ENCODE measurements at regions not wholly inside any gene's neighbourhood (a gene's known extent, or its start where the extent isn't known, plus 50 kb on each side); places are given as distances from the start of the nearest gene placed in this dataset.

- DNase-seq, result no peak
Observed at GRCh38 chr13:103250071-103250470, 183.9 kb upstream of the SLC10A2 start.

DNA sequence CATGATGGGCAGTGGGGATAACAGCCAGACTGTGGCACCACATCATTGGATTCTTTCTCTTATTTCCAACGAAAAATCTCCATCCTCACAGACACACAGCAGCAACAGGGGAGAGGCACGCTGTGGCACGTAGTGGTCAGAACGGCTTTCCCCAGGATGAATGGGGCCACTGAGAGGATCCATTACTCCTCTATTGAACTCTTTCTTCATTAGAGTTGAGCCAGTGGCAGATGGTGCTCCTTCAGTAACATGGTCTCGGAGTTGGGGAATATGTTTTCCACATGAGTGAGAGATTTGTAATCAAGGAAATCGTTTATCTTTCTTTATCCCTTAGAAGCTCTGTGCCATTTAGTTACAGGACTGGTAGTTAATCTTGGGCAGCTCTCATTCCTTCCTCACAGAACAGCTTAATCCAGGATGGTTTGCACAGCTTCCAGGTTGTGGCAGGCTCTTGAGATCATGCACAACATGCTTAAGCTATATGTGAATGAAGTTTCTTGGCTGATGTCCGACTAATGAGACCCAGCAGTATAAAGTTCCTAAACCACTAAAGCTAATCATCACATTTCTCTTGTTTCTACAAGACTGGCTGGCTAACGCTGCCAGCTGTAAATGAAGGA lies 180.5 kb upstream of the SLC10A2 start:
- DNase-seq, result no peak

DNA sequence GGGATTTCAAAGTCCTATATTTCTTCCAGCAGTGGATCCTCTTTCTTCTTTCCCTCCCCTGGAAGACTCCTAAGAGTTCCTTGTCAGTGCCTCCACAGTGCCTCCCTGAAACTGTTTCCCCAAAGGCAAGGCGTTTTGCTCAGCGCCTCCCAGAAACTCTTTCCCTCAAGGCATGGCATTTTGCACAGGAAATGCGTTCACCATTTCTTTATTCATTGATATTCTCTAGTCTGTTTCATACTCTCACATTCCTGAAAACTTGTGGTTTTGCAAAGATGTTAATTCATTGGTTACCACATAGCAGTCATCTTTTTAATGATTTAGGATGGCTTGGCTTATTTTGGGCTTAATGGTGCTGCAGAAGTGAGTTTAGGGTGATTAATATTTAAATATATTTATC lies 177.3 kb upstream of the SLC10A2 start:
- no peak for DNase-seq

GRCh38 chr13:103238441-103238840 lies 172.2 kb upstream of the SLC10A2 start:
- no peak for DNase-seq

GRCh38 chr13:103236213-103236612 lies 170.0 kb upstream of the SLC10A2 start:
- DNase-seq, result no peak

DNA sequence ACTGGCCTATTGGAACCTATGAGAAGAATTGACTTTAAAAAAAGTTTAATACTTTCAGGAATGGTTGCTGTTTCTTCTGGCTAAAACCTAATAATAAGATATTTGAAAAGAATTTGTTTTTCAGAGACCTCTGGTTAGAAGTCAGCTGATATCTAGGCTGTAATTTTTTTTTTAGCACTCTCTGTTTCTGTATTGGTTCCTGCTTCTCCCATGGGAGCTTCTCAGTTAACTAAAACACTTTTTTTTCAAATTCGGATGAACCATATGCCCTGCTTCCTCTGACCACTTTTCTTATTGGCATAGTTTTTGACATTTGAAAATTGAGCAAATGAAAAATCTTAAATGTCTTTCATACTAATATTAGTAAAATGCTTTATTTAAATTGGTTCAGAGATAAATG lies 163.5 kb upstream of the SLC10A2 start:
- no peak for DNase-seq

DNA sequence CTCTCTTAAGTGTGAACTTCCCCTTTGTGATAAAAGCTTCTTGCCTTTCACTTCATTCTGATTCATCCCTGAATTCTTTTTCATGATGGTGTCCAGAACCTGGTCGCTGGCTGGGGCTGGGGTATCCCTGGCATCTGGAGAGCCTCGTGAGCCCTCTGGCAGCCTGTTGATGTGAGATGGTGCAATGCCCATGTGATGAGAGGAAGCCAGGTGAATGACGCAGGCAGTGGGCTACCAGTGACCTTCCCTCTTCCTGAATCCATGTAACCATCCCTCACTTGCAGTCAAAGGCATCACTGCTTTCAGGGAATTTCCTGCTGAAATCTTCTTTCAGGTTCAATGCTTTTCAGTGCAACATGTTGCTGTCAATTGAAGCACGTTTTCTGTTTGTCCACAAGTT lies 158.6 kb upstream of the SLC10A2 start:
- DNase-seq, result no peak

DNA sequence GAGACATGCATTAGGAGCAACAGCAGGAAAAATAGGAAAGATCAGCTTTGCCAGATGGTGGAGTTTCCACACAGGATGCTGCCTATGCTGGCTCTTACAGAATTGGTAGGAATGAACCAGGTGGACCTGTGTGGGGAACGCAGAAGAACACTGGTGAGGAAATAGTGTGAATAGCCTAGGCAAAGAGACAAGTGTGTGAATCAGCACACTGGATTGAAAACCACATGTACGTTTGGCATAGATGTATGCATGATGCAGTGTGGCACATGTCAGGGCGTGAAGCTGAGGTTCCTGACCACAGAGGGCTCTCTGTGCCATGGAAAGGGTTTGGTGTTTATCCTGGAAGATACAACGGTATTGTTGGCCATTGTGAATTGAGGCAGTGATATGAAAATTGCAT lies 156.5 kb upstream of the SLC10A2 start:
- no peak for DNase-seq

DNA sequence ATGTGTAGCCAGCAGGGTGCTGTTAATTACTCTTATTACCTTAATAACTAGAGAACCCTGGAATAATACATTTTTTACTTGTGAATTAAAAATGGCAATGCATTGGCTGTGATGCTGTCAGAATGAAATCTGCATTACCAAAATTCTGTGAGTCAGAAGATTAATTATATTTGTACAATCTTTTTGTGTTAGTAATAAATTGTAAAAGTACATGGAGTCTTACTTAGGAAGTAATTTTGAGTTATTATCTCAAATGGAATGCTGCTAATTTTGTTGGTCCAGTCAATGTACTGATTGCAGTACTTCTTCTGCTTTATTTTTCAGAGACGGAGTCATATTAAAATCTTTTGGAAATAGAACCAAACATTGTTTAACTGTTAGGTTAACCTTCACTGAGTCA lies 152.0 kb upstream of the SLC10A2 start:
- no peak for DNase-seq

DNA sequence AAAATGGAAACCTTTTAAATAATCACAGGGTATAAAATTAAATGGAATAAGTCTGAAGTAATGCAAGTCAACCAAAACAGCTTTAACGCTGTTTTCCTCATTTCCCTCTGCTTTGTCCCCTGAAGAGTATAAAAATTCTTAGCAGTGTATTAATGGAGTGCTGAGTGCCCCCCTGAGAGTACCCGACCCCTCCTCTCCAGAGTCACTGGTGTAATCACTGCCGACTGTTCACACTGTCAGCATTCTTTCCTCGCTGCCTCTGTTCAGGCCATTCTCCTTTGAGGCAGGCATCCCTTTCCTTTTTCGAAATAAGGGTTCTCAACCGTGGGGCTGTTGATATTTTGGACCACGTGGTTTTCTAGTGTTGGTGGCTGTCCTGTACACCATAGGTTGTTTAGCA lies 146.9 kb upstream of the SLC10A2 start:
- DNase-seq, result no peak

DNA sequence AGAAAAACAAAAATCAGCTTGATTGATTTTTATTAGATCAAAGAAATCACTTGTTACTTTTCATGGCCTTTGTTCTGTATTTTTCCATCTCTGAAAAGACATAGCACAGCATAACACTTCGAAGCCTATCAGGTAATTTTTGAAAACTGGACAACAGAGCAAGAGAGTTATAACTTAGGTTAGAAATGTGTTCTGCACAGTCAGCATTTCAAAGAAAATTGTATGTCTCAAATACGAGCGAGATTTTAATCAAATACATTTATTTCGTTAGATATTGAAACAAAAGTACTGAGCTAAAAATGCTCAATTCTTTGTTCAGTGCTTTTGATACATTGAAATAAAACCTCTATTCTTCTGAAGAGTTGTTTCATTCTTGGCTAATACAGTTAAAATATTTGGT lies 144.1 kb upstream of the SLC10A2 start:
- no peak for DNase-seq

- no peak for DNase-seq
Observed at GRCh38 chr13:103203735-103204330, 137.6 kb upstream of the SLC10A2 start.

GRCh38 chr13:103200118-103200885 lies 134.1 kb upstream of the SLC10A2 start:
- no peak for DNase-seq

DNA sequence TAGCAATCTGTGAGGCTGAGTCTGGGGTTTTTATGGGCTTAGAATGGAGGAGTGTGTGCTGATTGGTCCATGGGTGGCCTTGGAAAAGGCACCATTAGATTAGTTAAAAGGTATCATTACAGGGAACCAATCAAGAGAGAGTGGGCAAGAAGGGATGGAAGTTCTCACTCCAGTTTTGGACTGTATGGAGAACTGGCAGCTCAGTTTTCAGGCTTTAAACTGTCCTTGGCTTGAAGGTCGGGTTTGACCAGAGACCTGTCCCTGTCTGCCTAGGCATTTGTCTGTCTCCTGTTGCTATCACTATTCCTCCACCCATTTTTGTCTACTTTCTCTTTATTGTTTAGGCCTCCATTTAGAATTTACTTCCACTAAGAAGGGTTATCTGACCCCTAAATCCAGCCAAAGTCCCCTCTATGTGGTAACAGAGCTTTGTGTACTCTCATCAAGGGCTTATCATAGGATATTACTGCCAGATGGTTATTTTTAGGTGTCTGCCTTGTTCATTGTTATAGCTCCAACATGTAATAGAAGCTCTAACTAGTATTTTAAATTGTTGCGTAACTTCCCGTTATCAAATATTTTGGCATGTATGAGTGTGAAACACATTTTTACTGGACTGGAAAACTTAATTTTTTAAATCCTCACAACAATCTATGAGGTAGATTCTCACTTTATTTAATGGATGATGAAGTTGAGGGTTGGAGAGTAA lies 133.3 kb upstream of the SLC10A2 start:
- no peak for DNase-seq

- DNase-seq, result no peak
Observed at GRCh38 chr13:103196356-103196755, 130.1 kb upstream of the SLC10A2 start.

DNA sequence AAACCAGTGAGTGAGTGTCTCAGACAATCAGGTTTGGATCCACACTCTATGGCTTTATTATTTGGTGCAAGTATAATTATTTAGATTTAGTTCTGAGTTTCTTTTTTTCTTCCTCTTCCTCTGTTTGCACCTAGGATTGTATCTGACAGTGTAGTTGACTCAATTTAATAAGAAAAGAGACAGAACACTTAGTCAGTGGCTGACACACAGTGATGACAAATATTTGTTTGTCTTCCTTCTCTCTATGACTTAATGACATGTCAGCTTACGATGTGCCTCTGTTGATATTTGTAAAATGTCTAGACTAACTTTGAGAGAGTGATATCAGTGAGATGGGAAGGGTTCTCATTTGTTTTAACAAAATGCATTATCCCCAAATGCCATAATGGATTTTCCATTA lies 129.5 kb upstream of the SLC10A2 start:
- no peak for DNase-seq

DNA sequence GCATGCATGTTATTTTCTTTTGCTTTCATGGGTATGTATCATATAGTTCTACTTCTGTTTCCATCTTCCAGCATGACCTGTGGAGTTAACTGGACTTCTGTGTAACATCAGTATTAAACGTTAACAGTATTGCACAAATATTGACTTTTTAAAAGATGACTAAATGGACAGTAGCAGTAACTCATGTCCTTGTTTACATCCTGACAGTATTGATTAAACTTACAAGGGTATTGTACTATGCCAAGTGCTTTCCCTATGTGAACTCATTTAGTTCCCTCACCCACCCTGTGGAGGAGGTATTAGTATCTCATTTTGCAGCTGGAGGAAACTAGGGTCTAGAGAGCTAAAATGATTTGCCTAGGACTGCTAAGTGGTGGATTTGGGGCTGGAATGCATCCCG lies 128.7 kb upstream of the SLC10A2 start:
- DNase-seq, result no peak

DNA sequence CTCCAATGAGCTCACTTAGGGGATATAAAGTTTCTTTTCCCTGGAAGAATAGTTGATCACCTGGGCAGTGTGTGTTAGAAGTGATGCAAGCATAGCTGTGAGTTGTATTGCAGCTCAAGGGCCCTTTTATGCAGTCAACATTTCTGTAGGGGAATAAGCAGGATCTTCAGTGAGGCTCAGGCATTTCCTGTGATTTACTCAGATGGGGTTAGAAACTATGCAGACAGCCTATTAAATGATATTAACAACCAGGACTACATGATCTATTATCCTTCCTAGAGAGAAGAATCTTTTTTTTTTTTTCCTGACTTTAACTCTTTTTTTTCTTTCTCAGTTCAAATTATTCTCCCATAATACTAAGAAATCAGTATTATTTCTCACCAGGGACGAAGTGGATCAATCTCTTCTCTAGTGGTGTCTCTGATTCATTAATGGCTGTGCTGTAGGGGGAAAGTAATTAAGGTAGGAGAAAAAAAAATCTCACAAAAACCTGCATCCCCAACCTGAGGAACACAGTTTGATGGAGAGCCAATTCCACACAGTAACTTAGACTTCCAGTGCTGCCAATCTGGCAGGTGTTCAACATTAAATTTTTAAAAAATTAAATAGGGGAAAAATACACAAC lies 126.4 kb upstream of the SLC10A2 start:
- DNase-seq, result no peak

- no peak for DNase-seq
Observed at GRCh38 chr13:103190841-103191240, 124.6 kb upstream of the SLC10A2 start.

DNA sequence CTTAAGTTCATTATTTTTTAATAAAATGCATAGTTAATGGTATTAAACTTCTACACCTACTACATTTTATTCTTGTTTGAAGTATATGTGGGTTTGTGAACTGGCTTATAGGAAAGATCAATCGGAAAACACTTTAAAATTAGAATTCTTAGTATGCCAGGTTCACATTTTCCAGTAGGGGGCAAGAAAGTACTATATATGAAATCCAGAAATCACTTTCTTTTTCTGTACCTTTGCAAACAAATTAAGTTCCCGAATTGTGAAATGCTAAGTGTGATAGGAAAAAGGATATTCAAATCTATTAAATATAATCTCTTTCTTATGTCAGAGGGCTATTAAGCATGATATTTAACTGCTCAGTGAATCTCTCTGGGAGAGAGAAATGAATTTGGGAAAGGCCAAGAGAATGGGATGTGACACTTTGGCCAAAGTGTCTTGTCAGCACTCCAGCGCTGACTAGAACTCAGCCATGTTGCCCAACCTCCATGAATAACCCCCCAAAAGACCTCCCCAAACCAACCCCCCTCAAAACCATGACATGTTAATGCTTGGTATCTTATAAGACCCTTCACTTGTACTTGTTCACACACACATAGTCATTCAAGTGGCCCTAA lies 122.6 kb upstream of the SLC10A2 start:
- no peak for DNase-seq

DNA sequence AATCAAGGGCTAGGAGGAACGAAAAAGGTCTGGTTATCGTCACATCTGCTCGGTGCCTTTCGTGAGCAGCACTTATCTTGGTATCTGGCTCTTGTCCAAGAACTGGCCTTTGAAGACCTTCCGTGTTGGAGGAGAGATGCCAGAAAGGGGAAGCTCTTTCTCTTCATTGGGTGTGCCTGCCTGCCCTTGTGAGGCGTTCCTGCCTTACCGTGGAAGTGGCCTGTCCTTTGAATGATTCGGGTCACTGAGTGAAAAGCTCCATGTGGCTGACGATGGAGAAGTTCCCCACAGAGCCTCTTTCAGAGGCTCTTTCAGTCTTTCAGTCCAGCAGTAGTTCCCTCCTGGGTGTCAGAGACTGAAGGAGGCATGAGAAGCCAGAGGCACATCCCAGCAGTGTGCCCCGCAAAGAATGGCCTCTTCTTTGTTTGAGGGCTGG lies 121.5 kb upstream of the SLC10A2 start:
- DNase-seq, result no peak

DNA sequence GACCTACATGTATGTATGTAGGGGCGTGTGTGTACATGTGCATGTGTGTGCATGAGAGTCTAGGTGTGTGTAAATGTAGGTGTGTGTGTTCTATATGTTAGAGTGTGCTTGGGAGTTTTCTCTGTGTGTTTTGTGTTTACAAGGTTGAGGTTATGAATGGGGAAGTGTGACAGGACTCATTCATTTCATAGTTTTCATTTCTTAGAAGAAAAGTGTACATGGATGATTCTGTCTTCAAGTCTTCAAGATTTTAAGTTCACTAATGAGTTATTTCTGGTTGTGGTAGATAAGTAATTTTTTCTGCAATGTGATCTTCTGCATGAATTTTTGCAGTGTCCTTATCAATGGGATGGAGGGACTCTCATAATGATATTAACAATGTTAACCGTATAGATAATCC lies 118.2 kb upstream of the SLC10A2 start:
- DNase-seq, result no peak
